HG02973 (cell line): ENCODE measurements at regions not wholly inside any gene's neighbourhood (a gene's known extent, or its start where the extent isn't known, plus 50 kb on each side); places are given as distances from the start of the nearest gene placed in this dataset.
"Not testable (repeated sequence)": the region's sequence is repeated elsewhere in the genome, so short reads cannot be mapped to it uniquely, and the experiment has no call there.

Experiments
- ATAC-seq: cut with Tn5 transposase; IDR thresholded peaks from one replicate; pipeline ENCODE4 v1.9.1; 2021; ENCODE audit warnings: moderate library complexity; ENCODE audit not compliant: unreplicated experiment

DNA sequence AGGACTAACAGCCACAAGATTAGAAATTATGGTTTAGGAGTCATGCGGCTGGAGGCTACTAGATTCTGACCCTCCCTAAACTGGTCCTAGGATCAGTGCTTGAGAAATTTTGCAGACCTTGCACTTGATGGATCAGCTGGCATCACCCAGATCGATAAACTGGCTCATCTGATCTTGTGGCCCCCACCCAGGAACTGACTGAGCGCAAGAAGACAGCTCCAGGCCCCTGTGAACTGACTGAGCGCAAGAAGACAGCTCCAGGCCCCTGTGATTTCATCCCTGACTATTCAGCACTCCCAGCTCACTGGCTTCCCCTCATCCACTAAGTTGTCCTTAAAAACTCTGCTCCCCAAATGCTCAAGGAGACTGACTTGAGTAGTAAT is 67.8 kb downstream of the MRPL36 start:
- not testable (repeated sequence) for ATAC-seq

DNA sequence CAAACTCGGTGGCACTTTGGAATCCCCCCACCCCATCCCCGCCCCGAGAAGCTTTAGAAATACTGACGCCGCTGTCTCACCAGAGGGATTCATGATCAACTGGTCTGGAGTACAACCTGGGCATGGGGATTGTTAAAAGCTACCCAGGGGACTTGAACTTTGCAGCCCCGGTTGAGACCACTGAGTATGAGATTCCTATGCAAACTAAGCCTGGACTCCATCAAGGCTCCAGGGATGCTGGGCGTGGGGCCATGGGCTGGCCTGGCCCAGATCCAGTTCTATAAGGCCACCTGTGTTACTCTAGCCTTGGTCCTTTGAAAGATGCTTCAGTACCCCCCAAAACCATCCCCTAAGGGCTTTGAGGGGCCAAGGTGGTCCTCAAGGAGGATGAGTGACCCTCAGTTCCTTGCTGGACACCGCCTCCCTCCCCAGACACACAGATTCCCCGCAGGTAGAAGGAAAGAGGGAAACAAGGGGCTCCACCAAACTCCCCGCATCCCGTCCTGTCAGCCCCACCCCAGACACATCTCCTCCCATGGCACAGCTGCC is 68.5 kb downstream of the MRPL36 start:
- no peak for ATAC-seq

DNA sequence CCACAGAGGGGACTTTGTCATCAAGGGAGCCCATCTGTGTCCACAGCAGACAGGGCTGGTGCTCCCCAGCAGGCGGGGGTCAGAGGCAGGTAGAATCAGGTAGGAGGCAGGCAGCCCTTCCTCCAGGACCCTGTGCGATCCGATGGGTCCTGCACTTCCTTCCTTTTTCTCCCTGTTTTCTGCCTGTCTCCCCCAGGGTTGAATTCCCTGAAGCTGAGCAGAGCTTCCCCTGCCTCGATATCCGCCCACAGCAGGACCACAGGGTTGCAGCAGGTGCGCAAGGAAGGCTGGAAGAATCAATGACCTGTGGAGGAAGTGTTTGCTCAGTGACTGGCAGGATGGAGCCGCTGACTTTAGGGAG is 69.2 kb downstream of the MRPL36 start:
- ATAC-seq: no peak

DNA sequence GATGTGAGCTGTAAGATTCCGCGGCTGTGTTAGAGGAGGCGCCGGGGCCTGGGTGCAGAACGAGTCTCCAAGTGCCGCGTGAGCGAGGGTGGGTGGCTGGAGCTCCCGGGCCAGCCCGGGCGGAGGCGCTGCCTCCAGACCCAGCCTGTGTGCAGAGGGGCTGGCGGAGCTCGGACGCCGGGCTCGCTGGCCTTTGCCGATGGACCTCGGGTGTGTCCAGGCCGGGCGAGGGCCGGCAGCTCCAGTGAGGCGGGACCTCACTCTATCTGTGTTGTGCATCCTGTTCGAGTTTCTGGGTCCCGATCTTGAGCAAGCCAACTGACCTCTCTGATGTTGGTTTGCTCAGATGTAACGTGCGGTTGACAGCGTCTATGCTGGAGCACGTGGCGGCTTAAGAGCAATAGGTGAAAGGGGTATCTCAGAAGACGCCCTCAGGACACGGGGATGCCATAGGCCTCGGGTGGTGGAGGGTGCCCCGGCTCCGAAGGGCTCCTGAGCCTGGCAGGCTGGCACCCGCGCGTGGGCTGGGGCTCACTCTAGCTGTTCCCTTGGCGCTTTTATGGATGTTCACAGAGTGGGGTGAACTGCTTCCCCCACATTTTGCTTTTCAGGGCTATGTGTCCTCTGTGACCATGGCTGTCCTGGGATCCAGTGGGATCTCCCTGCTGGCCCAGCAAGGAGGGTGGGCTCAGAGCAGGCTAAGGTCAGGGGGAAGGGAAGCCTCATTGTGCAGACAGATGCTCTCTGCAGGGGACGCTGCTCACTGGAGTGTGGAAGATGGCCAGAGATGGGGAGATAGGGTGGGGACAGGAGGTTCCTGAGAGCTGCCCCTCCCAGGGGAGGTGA is 69.8 kb downstream of the MRPL36 start:
- ATAC-seq: no peak

DNA sequence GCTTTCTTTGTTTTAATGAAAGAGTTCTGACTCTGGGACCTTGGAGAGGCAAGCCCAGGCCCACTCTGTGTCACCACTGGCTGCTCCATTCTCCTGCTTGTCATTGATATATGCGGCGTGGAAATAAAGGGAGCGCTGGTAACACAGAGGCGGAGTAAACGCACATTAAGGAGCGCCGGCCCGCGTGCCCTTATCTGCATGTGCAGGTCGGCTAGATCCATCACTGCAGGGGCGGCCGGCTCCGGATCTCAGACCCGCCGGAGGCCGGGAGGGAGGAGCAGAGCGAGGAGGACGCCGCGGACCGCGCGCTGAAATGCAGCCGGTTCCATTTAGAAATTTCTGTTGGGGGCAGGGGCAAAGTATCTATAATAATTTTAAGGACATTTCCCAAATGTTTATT is 70.8 kb downstream of the MRPL36 start:
- ATAC-seq: no peak

DNA sequence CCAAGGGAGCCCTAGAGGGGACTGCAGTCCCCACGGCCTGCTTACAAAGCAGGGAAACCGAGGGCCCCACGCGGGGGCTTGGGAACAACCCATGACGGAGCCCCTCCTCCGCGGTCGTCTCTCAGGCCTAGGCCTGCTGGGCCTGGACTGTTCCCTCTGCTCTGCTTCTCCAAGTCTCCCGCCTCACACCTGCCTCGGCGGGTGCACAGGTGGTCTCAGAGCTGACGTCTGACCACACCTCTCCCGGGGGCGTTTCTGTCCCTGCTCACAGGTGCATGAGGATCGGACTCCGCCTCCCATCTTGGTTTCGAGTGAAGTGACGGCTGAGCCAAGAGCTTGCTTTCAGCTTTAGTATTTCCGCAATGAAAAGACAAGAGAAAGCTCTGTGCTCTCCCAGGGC is 72.1 kb downstream of the MRPL36 start:
- ATAC-seq: no peak

DNA sequence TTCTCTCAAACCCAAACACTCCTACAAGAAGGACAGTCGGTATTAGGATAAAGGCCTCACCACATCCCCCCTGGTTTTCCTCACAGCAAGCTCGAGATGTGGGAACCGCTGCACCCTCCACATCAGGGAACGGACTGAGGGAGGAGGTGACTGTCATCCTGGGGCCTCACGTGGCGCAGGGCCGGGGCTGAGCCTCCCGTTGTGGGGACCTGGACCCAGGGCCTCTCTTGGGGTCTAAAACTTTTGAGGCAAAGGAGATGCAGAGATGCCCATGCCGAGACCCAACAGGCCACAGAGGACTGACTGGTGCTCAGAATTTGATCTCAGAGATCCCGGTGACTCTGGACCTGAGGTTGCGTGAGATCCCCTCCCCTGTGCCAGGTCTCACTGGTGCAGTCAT is 72.7 kb downstream of the MRPL36 start:
- ATAC-seq: no peak

DNA sequence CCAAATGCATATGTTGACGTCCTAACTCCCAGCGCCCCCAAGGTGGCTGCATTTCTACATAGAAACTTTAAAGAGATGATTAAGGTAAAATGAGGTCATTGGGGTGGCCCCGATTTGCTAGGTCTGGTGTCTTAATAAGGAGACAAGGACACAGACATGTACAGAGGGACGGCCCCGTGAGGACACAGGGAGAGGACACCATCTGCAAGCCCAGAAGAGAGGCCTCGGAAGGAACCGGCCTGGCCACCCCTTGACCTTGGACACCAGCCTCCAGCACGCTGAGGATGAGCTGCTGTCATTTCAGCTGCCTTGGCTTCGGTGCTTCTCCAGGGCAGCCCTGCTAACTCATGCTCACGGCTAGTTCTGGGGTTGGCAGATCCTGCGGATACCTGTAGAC is 73.2 kb downstream of the MRPL36 start:
- no peak for ATAC-seq

DNA sequence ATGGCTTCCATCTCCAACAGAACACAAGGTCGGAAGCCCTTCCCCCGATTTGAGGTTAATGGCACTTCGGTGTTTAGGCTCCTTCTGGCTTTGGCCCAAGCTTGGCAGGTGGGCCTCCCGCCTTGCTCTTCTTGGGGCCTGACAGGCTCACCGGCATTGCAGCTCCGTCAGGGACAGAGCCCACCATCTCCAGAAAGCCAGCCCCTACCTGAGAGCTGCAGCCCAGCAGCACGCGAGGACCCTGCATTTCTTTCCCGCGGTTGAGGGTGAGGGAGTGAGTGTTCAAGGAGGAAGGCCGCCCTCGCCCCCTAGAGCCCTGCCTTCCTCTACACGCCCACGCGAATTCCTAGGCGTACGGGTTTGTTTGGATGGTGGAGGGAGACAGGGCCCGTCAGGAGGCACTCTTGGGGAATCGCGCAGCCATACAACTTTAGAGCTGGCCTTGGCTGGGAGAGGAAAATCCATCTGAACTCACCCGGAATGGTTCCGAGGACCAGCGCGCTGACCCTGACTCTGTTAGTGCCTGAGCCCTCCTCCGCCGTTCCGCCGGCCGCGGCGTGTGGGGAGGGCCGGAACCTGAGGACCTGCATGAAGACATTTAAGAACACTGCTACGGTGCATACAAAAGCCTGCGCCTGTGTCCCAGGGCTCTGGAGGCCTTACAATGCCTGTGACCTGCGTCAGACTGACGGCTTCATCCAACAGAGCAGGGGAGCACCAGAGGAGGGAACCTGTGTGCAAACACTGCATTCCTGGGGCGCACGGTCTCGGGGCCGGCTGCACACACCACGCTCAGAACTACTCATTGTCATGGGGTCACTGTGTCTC is 73.8 kb downstream of the MRPL36 start:
- ATAC-seq: no peak

DNA sequence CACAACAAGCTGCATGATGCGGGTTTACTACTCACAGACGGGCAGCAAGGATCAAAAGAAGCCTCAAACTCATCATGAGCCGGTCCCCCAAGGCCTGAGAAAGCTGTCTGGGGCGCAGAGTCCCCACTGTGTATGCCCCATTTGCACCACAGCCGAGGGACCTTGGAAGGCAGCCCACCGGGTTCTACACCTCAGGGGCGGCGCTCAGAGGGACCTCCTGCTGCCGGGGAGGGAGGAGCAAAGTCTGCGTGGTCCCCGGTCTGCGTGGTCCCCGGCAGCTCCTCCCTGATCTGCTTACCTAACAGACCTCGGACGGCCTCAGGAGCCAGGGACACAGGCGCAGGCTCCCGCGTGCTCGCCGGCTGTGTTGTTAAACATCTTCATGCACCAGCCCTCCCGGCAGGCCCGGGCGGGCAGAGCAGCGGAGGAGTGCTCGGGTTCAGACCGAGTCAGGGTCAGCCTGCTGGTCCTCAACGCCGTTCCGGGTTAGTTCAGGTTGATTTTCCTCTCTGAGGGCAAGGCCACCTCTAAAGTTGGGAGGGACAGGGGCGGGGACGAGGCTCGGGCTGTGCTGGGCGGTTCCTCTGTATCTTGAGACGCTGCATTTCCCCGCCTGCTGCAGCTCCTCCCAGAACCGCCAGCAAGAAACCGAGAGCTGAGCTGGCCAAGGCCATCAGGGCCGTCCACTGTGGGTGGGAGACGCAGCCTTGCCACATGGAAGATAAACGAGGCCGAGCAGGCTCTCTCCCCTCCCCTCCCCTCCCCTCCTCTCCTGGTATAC is 74.6 kb downstream of the MRPL36 start:
- ATAC-seq: no peak

DNA sequence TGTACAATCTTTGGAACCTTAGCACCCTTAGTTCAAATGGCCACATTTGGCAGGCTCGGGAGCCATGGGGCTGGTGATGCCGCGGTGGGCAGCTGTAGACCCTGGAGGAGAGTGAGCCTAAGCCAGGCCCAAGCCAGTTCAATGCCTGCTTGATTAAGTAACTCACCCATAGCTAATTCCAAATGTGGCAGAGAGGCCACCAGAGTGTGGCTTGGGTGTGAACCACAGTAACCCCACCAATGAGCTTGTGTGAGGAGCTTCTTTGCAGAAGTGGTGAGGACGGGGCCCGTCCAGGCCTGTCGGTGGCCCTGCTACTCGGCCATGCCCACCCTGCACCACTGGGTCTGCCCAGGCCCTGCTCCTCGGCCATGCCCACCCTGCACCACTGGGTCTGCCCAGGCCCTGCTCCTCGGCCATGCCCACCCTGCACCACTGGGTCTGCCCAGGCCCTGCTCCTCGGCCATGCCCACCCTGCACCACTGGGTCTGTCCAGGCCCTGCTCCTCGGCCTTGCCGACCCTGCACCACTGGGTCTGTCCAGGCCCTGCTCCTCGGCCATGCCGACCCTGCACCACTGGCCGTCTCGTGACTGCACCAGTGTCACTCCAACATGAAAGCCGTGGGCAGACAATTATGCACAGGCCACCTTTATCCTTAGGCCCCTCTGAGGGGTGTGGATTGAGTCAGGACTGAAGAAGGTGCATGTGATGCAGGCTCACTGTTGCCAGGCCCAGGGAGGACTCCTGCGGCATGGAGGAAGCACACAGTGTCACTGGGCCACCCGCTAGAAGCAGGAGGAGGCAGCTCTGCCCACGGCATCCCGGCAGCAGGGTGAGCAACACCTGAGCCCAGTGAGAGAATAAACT is 75.4 kb downstream of the MRPL36 start:
- no peak for ATAC-seq

DNA sequence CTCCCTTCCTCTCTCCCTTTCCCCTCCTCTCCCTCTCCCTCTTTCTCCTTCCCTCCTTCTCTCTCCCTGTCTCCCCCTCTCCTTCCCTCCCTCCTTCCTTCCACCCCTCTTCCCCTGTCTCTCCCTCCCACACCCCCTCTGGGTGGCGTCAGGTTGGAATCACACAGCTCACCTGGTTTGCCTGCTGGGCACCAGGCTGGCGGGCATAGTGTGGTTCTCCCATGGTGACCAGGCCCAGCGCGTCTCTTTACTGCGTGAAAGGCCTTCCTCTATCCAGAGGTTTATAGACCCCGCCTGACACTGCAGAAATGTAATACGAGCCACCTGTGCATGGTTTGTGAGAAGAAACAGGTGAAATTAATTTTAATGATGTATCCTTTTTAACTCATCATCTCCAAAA is 76.2 kb downstream of the MRPL36 start:
- ATAC-seq: no peak

DNA sequence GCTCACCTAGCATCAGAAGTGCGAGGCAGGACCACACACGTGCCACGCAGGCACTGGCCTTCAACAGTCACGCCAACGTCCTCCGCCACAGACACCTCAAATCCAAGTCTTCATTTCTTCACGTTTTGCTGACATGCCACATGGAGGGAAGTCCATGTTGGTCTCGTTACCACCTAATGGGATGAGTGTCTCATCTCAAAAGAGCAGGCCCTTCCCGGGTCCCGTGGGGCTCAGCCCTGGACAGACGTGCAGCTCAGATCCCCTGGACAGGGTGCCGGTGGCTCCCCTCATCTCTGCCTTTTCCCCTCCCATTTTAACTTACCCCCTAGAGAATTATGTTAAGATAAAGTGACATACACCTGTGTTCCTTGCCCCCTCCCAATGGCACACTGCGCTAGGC is 76.8 kb downstream of the MRPL36 start:
- no peak for ATAC-seq

DNA sequence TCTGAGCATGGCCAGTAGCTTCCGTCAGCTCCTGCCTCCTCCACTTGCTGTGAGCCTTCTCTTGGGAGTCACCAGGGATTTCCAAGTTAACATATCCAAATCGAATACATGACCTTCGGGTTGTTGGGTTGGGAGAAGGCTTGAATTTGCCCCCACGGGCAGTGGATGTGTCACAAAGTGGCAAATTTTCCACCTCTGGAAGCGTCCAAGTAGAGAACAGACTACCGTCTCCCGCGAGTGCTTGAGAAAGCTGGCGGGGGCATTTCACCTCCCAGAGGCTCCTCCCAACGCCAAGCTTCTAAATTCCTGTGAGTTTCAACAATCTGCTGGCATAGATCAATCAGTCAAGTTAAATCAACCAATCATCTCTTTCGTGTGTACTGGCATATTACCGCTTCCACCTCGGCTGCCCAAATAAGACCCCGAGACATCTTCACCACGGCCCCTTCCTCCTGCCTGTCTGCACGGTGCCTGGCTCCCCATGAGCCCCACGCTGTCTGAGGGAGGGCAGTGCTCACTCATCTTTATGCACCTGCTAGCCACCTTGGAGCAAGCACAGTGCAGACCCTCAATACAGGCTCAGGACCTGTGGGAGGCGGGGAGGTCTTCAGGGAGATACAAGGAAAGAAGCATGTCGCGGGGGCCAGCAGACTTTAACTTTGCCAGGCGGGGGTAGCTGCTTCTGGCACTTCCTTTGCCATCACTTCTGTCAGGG is 79.1 kb downstream of the MRPL36 start:
- no peak for ATAC-seq

DNA sequence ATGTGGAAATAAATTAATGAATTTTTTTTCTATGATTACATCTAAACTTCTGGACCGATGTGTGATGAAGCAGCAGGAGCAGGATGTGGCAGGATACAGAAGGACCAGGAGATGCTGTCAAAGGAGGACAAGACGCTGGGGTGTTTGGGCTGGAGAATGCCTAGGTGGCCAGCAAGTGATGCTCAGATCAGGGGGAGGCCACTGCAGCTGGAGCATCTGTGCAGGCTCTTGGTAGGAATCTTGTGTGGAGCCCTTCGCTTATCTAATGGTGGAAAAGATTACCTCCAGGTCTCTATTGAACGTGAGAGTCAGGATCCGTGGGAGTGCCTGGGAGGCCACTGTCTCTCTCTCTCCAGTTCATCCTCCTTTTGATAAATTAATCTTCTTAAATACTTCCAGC is 79.8 kb downstream of the MRPL36 start:
- ATAC-seq: no peak

DNA sequence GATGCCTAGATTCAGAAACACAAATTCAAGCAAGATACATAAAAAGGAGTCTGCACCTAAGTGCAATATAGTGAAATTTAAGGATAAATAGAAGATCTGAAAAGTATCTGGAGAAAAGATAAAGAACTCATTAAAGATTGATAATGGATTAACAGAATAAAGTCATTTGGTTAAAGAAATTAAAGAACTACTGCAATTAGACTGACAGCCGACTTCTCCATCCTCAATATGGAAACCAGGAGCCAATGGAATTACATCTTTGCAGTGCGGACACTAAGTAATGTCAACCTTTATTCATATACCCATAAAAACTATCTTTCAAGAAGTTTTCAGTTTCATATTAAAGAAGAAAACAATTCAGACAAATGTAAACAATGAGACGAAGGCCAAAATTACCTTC is 81.0 kb downstream of the MRPL36 start:
- ATAC-seq: no peak

DNA sequence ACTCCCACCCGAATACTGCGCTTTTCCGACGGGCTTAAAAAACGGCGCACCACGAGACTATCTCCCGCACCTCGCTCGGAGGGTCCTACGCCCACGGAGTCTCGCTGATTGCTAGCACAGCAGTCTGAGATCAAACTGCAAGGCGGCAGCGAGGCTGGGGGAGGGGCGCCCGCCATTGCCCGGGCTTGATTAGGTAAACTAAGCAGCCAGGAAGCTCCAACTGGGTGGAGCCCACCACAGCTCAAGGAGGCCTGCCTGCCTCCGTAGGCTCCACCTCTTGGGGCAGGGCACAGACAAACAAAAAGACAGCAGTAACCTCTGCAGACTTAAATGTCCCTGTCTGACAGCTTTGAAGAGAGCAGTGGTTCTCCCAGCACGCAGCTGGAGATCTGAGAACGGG is 89.5 kb downstream of the MRPL36 start:
- not testable (repeated sequence) for ATAC-seq

DNA sequence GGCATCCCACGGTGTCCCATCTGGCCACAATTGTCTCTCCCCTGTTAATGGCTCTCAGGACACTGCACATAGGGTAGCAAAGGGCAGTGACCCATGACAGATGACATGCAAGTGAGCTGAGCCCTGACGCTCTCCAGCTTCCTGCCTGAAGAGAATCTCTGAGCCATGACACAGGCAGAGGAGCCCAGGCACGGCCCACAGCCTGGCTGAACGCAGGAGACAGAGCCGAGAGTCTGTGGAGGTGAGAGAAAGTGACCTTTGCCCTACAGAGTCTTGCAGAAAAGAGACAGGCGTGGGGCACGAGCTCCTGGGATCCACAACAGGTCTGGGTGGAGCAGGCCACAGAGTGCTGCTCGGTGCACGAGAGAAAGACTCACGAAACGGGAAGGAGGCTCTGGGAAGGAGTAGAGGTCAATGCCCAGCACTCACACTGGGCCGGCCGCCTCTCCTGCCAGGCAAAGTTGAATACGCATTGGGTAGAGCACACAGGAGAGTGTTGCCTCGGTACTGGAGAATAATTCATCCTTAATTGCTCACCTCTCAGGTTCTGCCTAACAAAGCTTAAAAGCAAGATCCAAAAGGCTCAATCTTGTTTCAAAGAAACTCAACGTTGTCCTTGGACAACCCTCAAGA is 90.3 kb downstream of the MRPL36 start:
- no peak for ATAC-seq

DNA sequence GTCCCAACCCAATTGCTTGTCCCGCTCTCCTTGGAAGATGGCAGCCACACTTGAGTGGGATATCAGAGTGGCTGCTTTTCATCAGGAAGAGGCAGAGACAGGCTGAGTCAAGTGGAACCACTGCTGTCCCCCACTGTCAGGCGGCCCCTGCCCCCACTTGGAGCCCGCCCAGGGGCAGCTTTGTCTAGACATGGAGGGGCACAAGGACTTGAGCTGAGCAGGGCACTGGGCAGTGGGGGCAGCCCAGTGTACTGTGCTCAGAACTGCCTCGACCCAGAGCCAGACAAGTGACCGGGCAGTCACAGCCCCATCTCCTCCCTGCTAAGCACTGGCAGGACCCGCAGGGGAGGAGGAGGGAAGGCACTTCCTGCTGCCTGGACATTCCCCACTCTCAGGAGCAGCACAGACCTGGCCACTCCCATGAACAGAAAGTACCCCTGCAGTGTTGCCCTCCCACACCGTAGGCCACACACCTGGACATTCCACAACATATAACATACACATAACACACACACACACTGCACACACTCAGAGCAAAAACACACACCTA is 91.0 kb downstream of the MRPL36 start:
- ATAC-seq: no peak
